ENCODE measurements at regions not wholly inside any gene's neighbourhood (a gene's known extent, or its start where the extent isn't known, plus 50 kb on each side); places are given as distances from the start of the nearest gene placed in this dataset.

DNA sequence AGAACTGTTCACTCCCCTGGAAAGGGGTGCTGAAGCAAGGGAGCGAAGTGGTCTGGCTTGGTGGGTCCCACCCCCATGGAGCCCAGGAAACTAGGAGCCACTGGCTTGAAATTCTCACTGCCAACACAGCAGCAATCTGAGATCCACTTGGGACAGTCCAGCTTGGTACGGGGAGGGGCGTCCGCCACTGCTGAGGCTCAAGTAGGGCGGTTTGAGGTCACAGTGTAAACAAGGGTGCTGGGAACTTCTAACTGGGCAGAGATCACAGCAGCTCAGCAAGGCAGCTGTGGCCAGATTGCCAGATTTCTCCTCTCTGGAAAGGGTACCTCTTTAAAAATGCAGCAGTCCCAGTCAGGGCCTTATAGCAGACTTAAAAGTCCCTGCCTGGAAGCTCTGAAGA, 53.9 kb upstream of the GALNTL6 start:
- DNase-seq (ENCODE audit: extremely low read depth, low read depth) = no peak

DNA sequence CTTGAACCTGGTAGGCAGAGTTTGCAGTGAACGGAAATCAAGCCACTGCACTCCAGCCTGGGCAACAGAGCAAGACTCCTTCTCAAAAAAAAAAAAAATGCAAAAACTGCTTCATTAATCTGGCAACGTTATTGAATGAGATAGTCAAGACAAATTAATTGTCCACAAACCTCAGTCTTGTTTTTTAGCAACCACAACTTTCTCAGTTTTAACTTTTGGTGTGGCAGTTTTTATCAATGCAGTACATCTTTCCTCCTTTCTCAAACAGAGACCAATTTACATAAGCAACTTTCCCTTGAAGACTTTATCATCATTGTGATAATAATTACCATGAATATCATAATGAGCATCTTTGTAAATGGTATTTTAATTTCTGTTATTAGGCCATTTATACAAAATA, 61.7 kb upstream of the GALNTL6 start:
- DNase-seq (ENCODE audit: extremely low read depth, low read depth) = no peak
- TF ChIP-seq CTCF (IDR thresholded peaks at IDR 0.05; ENCODE audit: low read depth, low read length) = no peak

More for the DNA sequence above, 53.9 kb upstream of the GALNTL6 start:
- TF ChIP-seq CTCF (IDR thresholded peaks at IDR 0.05; ENCODE audit: low read depth, low read length) = no peak

DNA sequence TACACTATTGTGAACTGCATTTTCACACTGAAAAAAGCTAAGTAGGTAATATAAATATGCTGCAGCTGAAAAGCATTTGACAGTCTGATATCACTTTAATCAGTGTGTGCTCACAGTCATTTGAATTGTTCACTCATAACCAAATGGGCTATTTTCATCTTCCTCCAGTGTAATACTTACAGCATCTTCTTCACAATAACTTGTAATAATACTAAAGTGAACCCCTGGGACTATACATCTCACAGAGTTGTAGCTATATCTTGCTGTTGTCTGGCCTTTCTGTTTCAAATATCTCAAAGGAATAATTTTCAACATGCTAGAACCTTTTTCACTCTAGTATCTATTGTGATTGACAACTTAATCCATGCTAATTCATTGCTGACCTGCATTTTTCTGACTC, 66.8 kb upstream of the GALNTL6 start:
- no peak for DNase-seq (ENCODE audit: extremely low read depth, low read depth)
- TF ChIP-seq CTCF (IDR thresholded peaks at IDR 0.05; ENCODE audit: low read depth, low read length) = no peak

- no peak for TF ChIP-seq CTCF (IDR thresholded peaks at IDR 0.05; ENCODE audit: low read depth, low read length)
- no peak for DNase-seq (ENCODE audit: extremely low read depth, low read depth)
These were observed 70.8 kb upstream of the GALNTL6 start for GRCh38 chr4:171742436-171742835.

DNA sequence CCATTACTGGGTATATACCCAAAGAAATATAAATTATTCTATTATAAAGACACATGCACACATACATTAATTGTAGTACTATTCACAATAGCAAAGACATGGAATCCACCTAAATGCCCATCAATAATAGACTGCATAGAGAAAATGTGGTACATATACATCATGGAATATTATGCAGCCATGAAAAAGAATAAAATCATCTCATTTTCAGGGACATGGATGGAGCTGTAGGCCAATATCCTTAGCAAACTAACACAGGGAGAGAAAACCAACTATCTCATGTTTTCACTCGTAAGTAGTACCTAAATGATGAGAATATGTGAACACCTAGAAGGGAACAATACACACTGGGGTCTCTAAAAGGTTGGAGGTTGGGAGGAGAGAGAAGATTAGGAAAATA, 86.0 kb upstream of the GALNTL6 start:
- DNase-seq (ENCODE audit: extremely low read depth, low read depth) = no peak
- TF ChIP-seq CTCF (IDR thresholded peaks at IDR 0.05; ENCODE audit: low read depth, low read length) = no peak

- no peak for TF ChIP-seq CTCF (IDR thresholded peaks at IDR 0.05; ENCODE audit: low read depth, low read length)
- DNase-seq (ENCODE audit: extremely low read depth, low read depth) = no peak
These were observed 91.3 kb upstream of the GALNTL6 start for GRCh38 chr4:171721937-171722336.

DNA sequence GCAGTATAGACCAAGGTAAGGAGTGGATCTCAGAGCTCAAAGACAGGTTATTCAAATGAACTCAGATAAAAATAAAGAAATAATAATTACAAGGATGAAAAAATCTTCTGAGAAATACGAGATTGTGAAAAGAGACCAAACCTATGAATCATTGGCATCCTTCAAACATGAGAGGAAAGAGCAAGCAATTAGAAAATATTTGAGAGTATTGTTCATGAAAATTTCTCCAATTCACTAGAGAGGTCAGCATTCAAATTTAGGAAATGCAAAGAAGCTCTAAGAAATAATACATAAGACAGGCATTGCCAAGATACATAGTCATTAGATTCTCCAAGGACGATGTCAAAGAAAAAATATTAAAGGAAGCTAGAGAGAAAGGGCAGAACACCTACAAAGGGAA, 93.5 kb upstream of the GALNTL6 start:
- no peak for TF ChIP-seq CTCF (IDR thresholded peaks at IDR 0.05; ENCODE audit: low read depth, low read length)

More for the DNA sequence above, 93.5 kb upstream of the GALNTL6 start:
- DNase-seq (ENCODE audit: extremely low read depth, low read depth) = no peak

Measured in AG09319 (cell line).